Loucy (cell line): ENCODE measurements at regions not wholly inside any gene's neighbourhood (a gene's known extent, or its start where the extent isn't known, plus 50 kb on each side); places are given as distances from the start of the nearest gene placed in this dataset.

Experiments used
- H2AFZ ChIP-seq: fragments of 200-600 bp; sonication (generic); 2 replicates; pipeline ENCODE4 v1.6.0; 2016; ENCODE audit warnings: antibody characterized with exemption, mild to moderate bottlenecking, low read length, moderate library complexity
- H3F3A ChIP-seq: fragments of 200-600 bp; 2 replicates; pipeline ENCODE4 v1.6.0; 2016; ENCODE audit warnings: antibody characterized with exemption, low read depth, mild to moderate bottlenecking
- H3K27me3 ChIP-seq: fragments of 200-600 bp; sonication (generic); 2 replicates; pipeline ENCODE4 v1.6.1; 2014; ENCODE audit warnings: low read length, mild to moderate bottlenecking; ENCODE audit not compliant: insufficient read depth, poor library complexity, severe bottlenecking
- H3K36me3 ChIP-seq: fragments of 200-600 bp; sonication (generic); 2 replicates; pipeline ENCODE4 v1.6.1; 2016; ENCODE audit warnings: low read length; ENCODE audit not compliant: insufficient read depth
- H3K4me1 ChIP-seq: fragments of 200-600 bp; sonication (generic); 2 replicates; pipeline ENCODE4 v1.5.1; 2014; ENCODE audit warnings: low read length, mild to moderate bottlenecking; ENCODE audit not compliant: insufficient read depth, poor library complexity, severe bottlenecking
- H3K4me2 ChIP-seq: fragments of 200-600 bp; sonication (generic); 2 replicates; pipeline ENCODE4 v1.6.0; 2014; ENCODE audit warnings: antibody characterized with exemption, low read length, low read depth, mild to moderate bottlenecking; ENCODE audit not compliant: poor library complexity, severe bottlenecking
- H3K4me3 ChIP-seq: fragments of 200-600 bp; sonication (generic); 2 replicates; pipeline ENCODE4 v1.5.1; 2014; ENCODE audit warnings: low read length, mild to moderate bottlenecking, mixed read lengths; ENCODE audit not compliant: poor library complexity, severe bottlenecking
- H3K79me2 ChIP-seq: fragments of 200-600 bp; sonication (generic); 2 replicates; pipeline ENCODE4 v1.6.1; 2014; ENCODE audit warnings: low read length; ENCODE audit not compliant: insufficient read depth
- H3K9ac ChIP-seq: fragments of 200-600 bp; sonication (generic); 2 replicates; pipeline ENCODE4 v1.6.0; 2014; ENCODE audit warnings: mild to moderate bottlenecking, low read depth, low read length, moderate library complexity; ENCODE audit not compliant: poor library complexity, severe bottlenecking
- H3K9me2 ChIP-seq: fragments of 200-600 bp; sonication (generic); replicated peaks from 2 replicates; pipeline ENCODE4 v1.6.1; 2016; ENCODE audit warnings: low read depth, low read length, mixed read lengths
- H3K9me3 ChIP-seq: fragments of 200-600 bp; sonication (generic); 2 replicates; pipeline ENCODE4 v1.6.1; 2014; ENCODE audit warnings: mild to moderate bottlenecking, antibody characterized with exemption, low read length, low read depth; ENCODE audit not compliant: insufficient read depth
- H4K20me1 ChIP-seq: fragments of 200-600 bp; sonication (generic); 2 replicates; pipeline ENCODE4 v1.6.0; 2014; ENCODE audit warnings: antibody characterized with exemption, low read length, mild to moderate bottlenecking; ENCODE audit not compliant: insufficient read depth, poor library complexity, severe bottlenecking
- EZH2phosphoT487 ChIP-seq: fragments of 200-600 bp; IDR thresholded peaks from 2 replicates; pipeline ENCODE4 v1.6.1; 2018; ENCODE audit warnings: antibody characterized with exemption, mild to moderate bottlenecking, moderate library complexity, borderline replicate concordance
- TF ChIP-seq, protein P1 (sequence below): fragments of 200-600 bp; sonication (generic); conservative IDR thresholded peaks from 2 replicates; pipeline ENCODE4 v1.5.1; 2014; ENCODE audit warnings: mild to moderate bottlenecking, antibody characterized with exemption, low read length

DNA sequence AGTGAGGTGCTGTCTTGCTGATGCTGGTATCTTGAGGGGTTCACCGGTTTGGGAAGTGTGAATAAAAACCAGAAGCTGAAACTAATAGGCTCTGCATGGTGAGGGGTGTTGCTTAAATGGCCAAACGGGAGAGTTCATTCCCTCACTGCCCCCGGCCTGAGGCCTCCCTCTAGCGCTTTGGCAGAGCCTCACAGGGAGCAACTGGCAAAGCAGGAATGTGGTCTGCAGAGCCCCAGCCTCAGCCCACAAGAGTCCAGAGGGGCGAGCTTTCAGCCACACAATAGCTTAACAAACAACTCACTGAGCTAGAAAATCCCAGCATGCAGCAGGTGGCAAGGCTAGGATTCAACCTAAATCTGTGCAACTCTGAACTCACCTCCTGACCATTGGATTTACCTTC lies 234.8 kb downstream of the MED10 start:
- H3K79me2 ChIP-seq = no peaks in the 10 kb centered on the region
- H3K4me3 ChIP-seq = no peak overlapping the region
- no peak overlapping the region for H3K4me2 ChIP-seq
- no peaks in the 10 kb centered on the region for H3K9me2 ChIP-seq
- no peak overlapping the region for H3K9ac ChIP-seq
- TF ChIP-seq, protein P1, sequence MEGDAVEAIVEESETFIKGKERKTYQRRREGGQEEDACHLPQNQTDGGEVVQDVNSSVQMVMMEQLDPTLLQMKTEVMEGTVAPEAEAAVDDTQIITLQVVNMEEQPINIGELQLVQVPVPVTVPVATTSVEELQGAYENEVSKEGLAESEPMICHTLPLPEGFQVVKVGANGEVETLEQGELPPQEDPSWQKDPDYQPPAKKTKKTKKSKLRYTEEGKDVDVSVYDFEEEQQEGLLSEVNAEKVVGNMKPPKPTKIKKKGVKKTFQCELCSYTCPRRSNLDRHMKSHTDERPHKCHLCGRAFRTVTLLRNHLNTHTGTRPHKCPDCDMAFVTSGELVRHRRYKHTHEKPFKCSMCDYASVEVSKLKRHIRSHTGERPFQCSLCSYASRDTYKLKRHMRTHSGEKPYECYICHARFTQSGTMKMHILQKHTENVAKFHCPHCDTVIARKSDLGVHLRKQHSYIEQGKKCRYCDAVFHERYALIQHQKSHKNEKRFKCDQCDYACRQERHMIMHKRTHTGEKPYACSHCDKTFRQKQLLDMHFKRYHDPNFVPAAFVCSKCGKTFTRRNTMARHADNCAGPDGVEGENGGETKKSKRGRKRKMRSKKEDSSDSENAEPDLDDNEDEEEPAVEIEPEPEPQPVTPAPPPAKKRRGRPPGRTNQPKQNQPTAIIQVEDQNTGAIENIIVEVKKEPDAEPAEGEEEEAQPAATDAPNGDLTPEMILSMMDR = no peak
- TF ChIP-seq EZH2phosphoT487 = no peak
- no peaks in the 10 kb centered on the region for H3F3A ChIP-seq
- no peak overlapping the region for H2AFZ ChIP-seq
- H3K36me3 ChIP-seq = no peaks in the 10 kb centered on the region
- H3K4me1 ChIP-seq = no peaks in the 10 kb centered on the region
- H4K20me1 ChIP-seq = no peaks in the 10 kb centered on the region
- H3K9me3 ChIP-seq = no peaks in the 10 kb centered on the region; the same call in 1 of the 2 replicates
- no peaks in the 10 kb centered on the region for H3K27me3 ChIP-seq

DNA sequence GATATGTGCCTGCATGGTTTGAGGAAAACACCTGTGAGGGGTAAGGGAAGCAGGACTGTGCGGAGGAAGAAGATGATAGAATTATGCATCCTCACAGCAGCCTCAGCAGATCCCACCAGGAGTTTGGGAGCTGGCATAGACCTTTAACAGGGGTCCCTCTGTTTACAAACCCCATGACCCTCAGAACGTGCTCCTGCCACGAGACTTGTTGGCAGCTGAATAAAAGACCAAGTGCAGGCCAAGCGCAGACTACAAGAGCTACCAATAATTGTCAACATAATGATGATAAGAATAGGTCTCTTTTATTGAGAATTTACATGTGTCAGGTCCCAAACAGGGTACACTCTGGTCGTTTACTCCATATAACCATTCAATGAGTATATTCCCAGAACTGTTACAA lies 236.0 kb downstream of the MED10 start:
- H3K4me2 ChIP-seq = no peak overlapping the region
- H3K9ac ChIP-seq = no peak overlapping the region
- H3K4me3 ChIP-seq = no peak overlapping the region
- H2AFZ ChIP-seq = no peak overlapping the region
- H3K36me3 ChIP-seq = no peaks in the 10 kb centered on the region
- no peak for TF ChIP-seq EZH2phosphoT487
- TF ChIP-seq, protein P1 = no peak
- H3K9me3 ChIP-seq = no peaks in the 10 kb centered on the region; the same call in 1 of the 2 replicates
- no peaks in the 10 kb centered on the region for H3F3A ChIP-seq
- H4K20me1 ChIP-seq = no peaks in the 10 kb centered on the region
- H3K79me2 ChIP-seq = no peaks in the 10 kb centered on the region
- H3K4me1 ChIP-seq = no peaks in the 10 kb centered on the region
- H3K27me3 ChIP-seq = no peaks in the 10 kb centered on the region
- H3K9me2 ChIP-seq = no peaks in the 10 kb centered on the region

DNA sequence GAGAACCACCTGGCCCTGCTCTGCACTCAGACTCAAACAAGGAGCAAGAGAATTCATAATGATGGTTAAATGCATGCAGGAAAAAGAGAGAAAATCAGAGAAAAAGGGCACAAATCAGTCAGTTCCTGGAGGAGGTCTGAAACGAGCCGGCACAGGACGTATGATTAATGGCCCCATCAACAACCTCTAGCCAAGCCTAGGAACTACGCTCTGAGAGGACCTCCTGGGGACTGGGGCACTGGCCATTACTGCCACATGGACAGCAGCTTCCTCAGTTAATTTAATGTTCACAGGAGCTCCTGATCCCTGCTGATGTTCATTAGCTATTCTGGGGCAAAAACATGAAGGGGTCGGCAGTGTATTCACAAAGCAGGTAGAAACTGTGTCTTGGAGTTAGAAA lies 238.1 kb downstream of the MED10 start:
- H3K36me3 ChIP-seq = no peaks in the 10 kb centered on the region
- H3K9me2 ChIP-seq = no peaks in the 10 kb centered on the region
- H3K9me3 ChIP-seq = no peaks in the 10 kb centered on the region; the same call in 1 of the 2 replicates
- H3K4me3 ChIP-seq = no peak overlapping the region
- H3F3A ChIP-seq = no peaks in the 10 kb centered on the region
- H4K20me1 ChIP-seq = no peaks in the 10 kb centered on the region
- no peaks in the 10 kb centered on the region for H3K4me1 ChIP-seq
- no peak overlapping the region for H2AFZ ChIP-seq
- H3K79me2 ChIP-seq = no peaks in the 10 kb centered on the region
- H3K4me2 ChIP-seq = no peak overlapping the region
- no peak for TF ChIP-seq EZH2phosphoT487
- TF ChIP-seq, protein P1 = no peak
- no peak overlapping the region for H3K9ac ChIP-seq
- no peaks in the 10 kb centered on the region for H3K27me3 ChIP-seq
